GM18505 (cell line): ENCODE measurements at regions not wholly inside any gene's neighbourhood (a gene's known extent, or its start where the extent isn't known, plus 50 kb on each side); places are given as distances from the start of the nearest gene placed in this dataset.
"Not testable (repeated sequence)": the region's sequence is repeated elsewhere in the genome, so short reads cannot be mapped to it uniquely, and the experiment has no call there.

Experiments
- ATAC-seq: cut with Tn5 transposase; IDR thresholded peaks from one replicate; pipeline ENCODE4 v1.9.1; 2021; ENCODE audit not compliant: unreplicated experiment
- POLR2A ChIP-seq: IDR thresholded peaks from 4 replicates; pipeline ENCODE4 v1.6.1; 2011; ENCODE audit warnings: borderline replicate concordance; ENCODE audit not compliant: insufficient read depth, insufficient read length; ENCODE audit errors: extremely low read depth

GRCh38 chrX:38939067-38939466 lies 137.8 kb downstream of the MID1IP1 start:
- no peak for ATAC-seq
- TF ChIP-seq POLR2A = no peak

GRCh38 chrX:38940547-38940946 lies 139.3 kb downstream of the MID1IP1 start:
- no peak for ATAC-seq
- no peak for TF ChIP-seq POLR2A

GRCh38 chrX:38941675-38942074 lies 140.4 kb downstream of the MID1IP1 start:
- no peak for ATAC-seq
- no peak for TF ChIP-seq POLR2A

DNA sequence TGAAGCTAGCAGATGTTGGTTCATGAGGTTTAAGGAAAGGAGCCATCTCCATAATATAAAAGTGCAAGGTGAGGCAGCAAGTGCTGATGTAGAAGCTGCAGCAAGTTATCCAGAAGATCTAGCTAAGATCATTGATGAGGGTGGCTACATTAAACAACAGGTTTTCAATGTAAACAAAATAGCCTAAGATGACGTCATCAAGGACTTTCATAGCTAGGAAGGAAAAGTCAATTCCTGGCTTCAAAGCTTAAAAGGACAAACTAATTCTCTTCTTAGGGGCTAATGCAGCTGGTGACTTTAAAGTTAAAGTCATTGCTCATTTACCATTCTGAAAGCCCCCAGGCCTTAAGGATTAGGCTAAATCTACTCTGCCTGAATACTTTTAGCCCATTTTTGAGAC lies 141.9 kb downstream of the MID1IP1 start:
- no peak for TF ChIP-seq POLR2A
- no peak for ATAC-seq

GRCh38 chrX:38948046-38948445 lies 146.8 kb downstream of the MID1IP1 start:
- no peak for TF ChIP-seq POLR2A
- ATAC-seq = no peak

- ATAC-seq = no peak
- no peak for TF ChIP-seq POLR2A
Observed at GRCh38 chrX:38954520-38954919, 153.3 kb downstream of the MID1IP1 start.

DNA sequence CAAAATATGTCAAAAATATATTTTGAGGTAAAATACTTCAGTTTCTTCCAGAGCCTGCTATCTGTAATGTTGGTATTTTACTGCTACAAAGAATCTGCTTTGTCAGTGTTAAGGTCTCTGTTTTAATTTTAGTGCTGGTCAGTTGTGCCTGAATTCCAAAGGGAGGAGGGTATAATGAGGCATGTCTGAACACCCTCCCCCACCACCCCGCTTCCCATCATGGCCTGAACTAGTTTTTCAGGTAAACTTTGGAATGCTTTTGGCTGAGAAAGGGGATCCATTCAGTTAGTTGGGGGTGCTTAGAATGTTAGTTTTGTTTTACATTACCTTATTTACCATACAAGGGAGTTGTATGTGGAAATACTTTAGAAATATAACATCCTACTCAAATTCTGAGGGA lies 158.5 kb downstream of the MID1IP1 start:
- no peak for TF ChIP-seq POLR2A
- ATAC-seq = no peak

GRCh38 chrX:38960137-38960536 lies 158.9 kb downstream of the MID1IP1 start:
- no peak for ATAC-seq
- no peak for TF ChIP-seq POLR2A

DNA sequence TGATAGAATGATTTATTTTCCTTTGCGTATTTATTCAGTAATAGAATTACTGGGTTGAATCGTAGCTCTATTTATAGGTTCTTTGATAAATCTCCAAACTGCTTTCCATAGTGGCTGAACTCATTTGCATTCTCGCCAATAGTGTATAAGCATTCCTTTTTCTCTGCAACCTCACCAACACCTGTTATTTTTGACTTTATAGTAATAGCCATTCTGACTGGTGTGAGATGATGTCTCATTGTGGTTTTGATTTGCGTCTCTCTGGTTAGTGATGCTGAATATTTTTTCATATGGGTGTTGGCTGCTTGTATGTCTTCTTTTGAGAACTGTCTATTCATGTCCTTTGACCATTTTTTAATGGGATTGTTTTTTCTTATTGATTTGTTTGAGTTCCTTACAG lies 160.7 kb downstream of the MID1IP1 start:
- TF ChIP-seq POLR2A = no peak
- no peak for ATAC-seq

- ATAC-seq = not testable (repeated sequence)
Observed at GRCh38 chrX:38963244-38963643, 162.0 kb downstream of the MID1IP1 start.

- no peak for TF ChIP-seq POLR2A
- no peak for ATAC-seq
Observed at GRCh38 chrX:38965888-38966287, 164.6 kb downstream of the MID1IP1 start.

DNA sequence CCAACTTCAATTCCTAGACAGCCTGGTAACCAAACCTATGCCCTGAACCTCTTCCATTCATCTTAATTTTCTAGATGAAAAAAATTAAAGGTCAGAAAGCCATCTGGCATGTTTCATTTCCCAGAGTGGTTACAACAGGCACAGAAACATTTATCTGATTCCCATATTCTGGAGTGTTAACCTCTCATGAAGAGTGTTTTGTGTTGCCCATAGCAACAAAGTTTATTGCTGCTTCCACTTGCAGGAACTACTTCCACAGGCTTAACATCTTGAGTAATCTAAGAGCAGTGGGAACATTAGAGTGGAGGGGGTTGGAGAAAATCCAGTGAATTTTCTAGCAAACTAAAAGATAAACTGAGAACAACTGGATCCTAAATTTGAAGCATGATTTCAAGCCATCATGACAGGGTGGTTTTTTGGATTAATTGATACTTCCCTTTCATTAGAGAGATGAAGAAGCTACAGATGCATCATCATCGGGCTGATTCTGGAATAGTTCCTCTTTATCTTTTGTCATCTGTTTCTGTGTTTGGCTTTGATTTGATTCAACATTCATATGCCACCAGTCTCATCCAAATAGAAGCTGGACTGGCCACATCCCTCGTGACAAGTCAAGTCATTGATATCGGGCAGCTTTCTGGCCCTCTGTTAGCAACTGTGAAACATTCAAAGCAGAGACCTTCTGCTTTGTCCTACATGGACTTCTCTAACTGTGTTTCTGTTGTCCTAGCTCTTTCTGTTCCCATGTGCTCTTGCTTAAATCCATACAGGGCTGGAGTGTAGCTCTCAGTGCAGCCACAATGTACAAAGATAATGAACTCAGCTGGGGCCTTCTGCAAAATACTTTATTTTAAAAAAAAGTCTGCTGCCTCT lies 167.3 kb downstream of the MID1IP1 start:
- TF ChIP-seq POLR2A = no peak
- no peak for ATAC-seq

DNA sequence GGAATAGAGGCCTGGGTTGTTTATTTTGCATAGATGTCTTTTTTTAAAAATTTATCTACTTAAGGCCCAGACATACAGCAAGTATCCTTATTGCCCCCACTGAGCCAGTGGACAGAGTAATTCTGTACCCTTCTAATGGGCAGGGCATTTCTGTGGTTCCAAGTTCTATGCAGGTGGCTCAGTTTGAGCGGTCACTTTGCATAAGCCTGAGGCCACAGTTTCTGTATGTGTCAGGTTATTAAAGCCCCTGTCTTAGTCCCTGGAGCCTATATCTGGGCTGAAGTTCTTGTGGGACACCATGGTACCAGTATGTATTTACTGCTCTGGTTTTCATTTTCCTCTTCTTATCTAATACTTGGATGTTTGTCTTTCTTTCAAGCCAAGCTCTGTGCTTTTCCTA lies 168.8 kb downstream of the MID1IP1 start:
- TF ChIP-seq POLR2A = no peak
- ATAC-seq = no peak

GRCh38 chrX:38970845-38971244 lies 169.6 kb downstream of the MID1IP1 start:
- ATAC-seq = no peak
- TF ChIP-seq POLR2A = no peak

GRCh38 chrX:38973322-38973721 lies 172.1 kb downstream of the MID1IP1 start:
- no peak for TF ChIP-seq POLR2A
- no peak for ATAC-seq

DNA sequence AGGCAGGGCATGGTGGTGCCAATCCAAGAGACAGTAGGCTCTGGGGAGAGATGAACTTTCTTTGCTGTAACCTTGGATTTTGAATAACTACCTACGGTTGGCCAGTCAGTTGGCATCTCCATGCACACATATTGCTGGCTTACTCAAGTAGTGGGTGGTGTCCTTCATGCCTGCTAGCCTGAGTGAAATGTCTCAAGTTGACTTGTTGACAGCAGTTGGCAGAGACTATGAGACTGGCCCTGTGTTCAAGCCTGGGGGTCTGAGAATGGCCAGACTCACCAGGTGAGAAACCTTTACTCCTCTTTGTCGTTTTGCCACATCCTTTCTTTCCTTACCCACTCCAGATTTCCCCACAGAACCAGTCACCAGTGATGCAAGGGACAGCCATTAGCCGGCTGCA lies 173.3 kb downstream of the MID1IP1 start:
- no peak for TF ChIP-seq POLR2A
- ATAC-seq = no peak
